H1 (cell line): ENCODE measurements at regions not wholly inside any gene's neighbourhood (a gene's known extent, or its start where the extent isn't known, plus 50 kb on each side); places are given as distances from the start of the nearest gene placed in this dataset.

ENCODE experiments used
- CBX5 ChIP-seq: fragments of 300-800, 300-1000 bp; sonication (generic); IDR thresholded peaks from 2 replicates; pipeline ENCODE4 v1.7.1; 2016; ENCODE audit warnings: antibody characterized with exemption, low read length, low read depth

- no peak for TF ChIP-seq CBX5
Observed at GRCh38 chr17:72545766-72546165, 424.9 kb downstream of the SOX9 start (continued).
